Fibroblast of lung (primary cell): ENCODE measurements at regions not wholly inside any gene's neighbourhood (a gene's known extent, or its start where the extent isn't known, plus 50 kb on each side); places are given as distances from the start of the nearest gene placed in this dataset.

ENCODE experiments used
- DNase-seq, 2 donors: peaks; one replicate each; pipeline versions ENCODE4 v3.0.0 to v3.0.0-alpha.2; 2010; ENCODE audit warnings: low read depth in 2 of 2
- H2AFZ ChIP-seq: 2 replicates; pipeline ENCODE4 v1.5.1; 2012; ENCODE audit warnings: low read length, control low read depth, inconsistent platforms
- H3K27ac ChIP-seq: 2 replicates; pipeline ENCODE4 v1.5.1; 2011; ENCODE audit warnings: low read length, control low read depth; ENCODE audit not compliant: insufficient read depth
- H3K27me3 ChIP-seq: 2 replicates; pipeline ENCODE4 v1.5.1; 2011; ENCODE audit warnings: mild to moderate bottlenecking, low read length; ENCODE audit not compliant: control insufficient read depth, insufficient read depth
- H3K36me3 ChIP-seq: 2 replicates; pipeline ENCODE4 v1.5.1; 2011; ENCODE audit warnings: low read length; ENCODE audit not compliant: control insufficient read depth, insufficient read depth
- H3K4me1 ChIP-seq: 2 replicates; pipeline ENCODE4 v1.5.1; 2011; ENCODE audit warnings: low read length; ENCODE audit not compliant: control insufficient read depth, insufficient read depth; ENCODE audit errors: extremely low read depth
- H3K4me2 ChIP-seq: 2 replicates; pipeline ENCODE4 v1.5.1; 2011; ENCODE audit warnings: low read length, control low read depth; ENCODE audit not compliant: insufficient read depth; ENCODE audit errors: extremely low read depth
- H3K4me3 ChIP-seq, 4 experiments: fragments of 200-600 bp in 1 of 4; sonication (generic) in 1 of 4; replicated peaks in 1 of 4; 2 replicates each; pipeline ENCODE4 v1.5.1; 2011 to 2016; ENCODE audit warnings: low read length in 4 of 4, low read depth in 3 of 4, mild to moderate bottlenecking in 3 of 4, control low read depth in 2 of 4, inconsistent platforms in 1 of 4, mixed read lengths in 1 of 4; ENCODE audit not compliant: insufficient read depth in 1 of 4; ENCODE audit errors: control extremely low read depth in 1 of 4
- H3K79me2 ChIP-seq: 2 replicates; pipeline ENCODE4 v1.5.1; 2012; ENCODE audit warnings: mild to moderate bottlenecking, low read length, inconsistent platforms; ENCODE audit not compliant: control insufficient read depth, insufficient read depth
- H3K9ac ChIP-seq: 2 replicates; pipeline ENCODE4 v1.5.1; 2011; ENCODE audit warnings: mild to moderate bottlenecking, low read length, control low read depth; ENCODE audit not compliant: insufficient read depth
- H3K9me3 ChIP-seq: 2 replicates; pipeline ENCODE4 v1.5.1; 2012; ENCODE audit warnings: low read depth, low read length; ENCODE audit not compliant: control insufficient read depth, insufficient read depth
- H4K20me1 ChIP-seq: 2 replicates; pipeline ENCODE4 v1.5.1; 2011; ENCODE audit warnings: low read length; ENCODE audit not compliant: control insufficient read depth, insufficient read depth; ENCODE audit errors: extremely low read depth
- EZH2 ChIP-seq: IDR thresholded peaks from 2 replicates; pipeline ENCODE4 v1.5.1; 2012; ENCODE audit warnings: low read length, control low read depth, mild to moderate bottlenecking; ENCODE audit errors: missing control alignments
- TF ChIP-seq, protein P1 (sequence below), 2 donors: IDR thresholded peaks in 1 of 2; conservative IDR thresholded peaks in 1 of 2; 1 replicate in 1 of 2; 2 replicates in 1 of 2; pipeline ENCODE4 v1.5.1; 2011 to 2012; ENCODE audit warnings: low read length in 2 of 2, control low read depth in 1 of 2, inconsistent platforms in 1 of 2, low read depth in 1 of 2, mild to moderate bottlenecking in 1 of 2

DNA sequence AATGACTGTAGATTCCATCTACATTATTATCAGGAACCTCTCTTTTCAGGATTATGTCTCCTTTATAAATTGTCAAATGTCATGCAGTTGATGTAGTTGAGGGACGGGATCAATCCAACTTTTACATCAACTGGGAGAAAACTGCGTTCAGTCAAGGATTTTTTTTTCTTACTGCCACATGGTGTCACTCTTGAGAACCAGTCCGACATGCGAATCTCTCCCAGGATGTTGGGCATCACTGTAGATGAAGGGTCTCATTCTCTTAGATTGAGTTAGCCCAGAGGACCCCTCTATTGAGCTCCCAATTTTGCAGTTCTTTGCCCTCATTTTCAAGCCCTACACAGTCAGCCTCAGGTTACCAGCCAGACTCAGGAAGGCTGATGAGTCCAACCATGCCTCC lies 120.3 kb upstream of the PTPRZ1 start:
- no peak overlapping the region for H3K9ac ChIP-seq
- no peak overlapping the region for H3K4me2 ChIP-seq
- H3K36me3 ChIP-seq = no peaks in the 10 kb centered on the region
- no peaks in the 10 kb centered on the region for H3K27me3 ChIP-seq
- no peak overlapping the region for H3K4me3 ChIP-seq
- H3K4me1 ChIP-seq = no peaks in the 10 kb centered on the region
- TF ChIP-seq, protein P1, sequence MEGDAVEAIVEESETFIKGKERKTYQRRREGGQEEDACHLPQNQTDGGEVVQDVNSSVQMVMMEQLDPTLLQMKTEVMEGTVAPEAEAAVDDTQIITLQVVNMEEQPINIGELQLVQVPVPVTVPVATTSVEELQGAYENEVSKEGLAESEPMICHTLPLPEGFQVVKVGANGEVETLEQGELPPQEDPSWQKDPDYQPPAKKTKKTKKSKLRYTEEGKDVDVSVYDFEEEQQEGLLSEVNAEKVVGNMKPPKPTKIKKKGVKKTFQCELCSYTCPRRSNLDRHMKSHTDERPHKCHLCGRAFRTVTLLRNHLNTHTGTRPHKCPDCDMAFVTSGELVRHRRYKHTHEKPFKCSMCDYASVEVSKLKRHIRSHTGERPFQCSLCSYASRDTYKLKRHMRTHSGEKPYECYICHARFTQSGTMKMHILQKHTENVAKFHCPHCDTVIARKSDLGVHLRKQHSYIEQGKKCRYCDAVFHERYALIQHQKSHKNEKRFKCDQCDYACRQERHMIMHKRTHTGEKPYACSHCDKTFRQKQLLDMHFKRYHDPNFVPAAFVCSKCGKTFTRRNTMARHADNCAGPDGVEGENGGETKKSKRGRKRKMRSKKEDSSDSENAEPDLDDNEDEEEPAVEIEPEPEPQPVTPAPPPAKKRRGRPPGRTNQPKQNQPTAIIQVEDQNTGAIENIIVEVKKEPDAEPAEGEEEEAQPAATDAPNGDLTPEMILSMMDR (conservative IDR thresholded peaks at IDR 0.05 in 1 of 2, IDR thresholded peaks at IDR 0.05 in 1 of 2; ENCODE audit: low read depth in 1 of 2, low read length in 2 of 2) = peak; percentile 21 to 38
- TF ChIP-seq EZH2 = no peak
- H2AFZ ChIP-seq = no peak overlapping the region
- no peaks in the 10 kb centered on the region for H4K20me1 ChIP-seq
- H3K27ac ChIP-seq = no peak overlapping the region
- H3K79me2 ChIP-seq = no peaks in the 10 kb centered on the region
- DNase-seq = peak; percentile 13 to 25
- H3K9me3 ChIP-seq = no peaks in the 10 kb centered on the region

DNA sequence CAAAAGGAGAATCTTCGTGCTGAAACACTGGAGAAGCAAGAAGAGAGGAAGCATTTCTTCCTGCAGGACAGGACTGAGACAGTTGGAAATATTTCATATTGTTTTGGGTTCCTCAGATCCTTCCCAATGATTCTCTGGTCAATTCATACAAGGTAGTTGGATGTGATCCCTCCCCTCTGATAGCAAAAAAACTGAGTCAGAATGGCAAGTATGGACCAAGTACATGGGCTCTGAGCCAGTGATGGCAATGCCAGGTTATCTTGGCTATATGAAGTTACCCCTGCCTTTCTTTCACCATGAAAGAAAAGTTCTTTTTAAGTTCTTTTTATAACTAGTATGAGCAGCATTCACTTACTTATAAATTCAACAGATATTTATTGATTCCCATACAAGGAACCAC lies 124.4 kb upstream of the PTPRZ1 start:
- TF ChIP-seq EZH2 = no peak
- TF ChIP-seq, protein P1 (conservative IDR thresholded peaks at IDR 0.05 in 1 of 2, IDR thresholded peaks at IDR 0.05 in 1 of 2; ENCODE audit: low read depth in 1 of 2, low read length in 2 of 2) = no peak
- no peak overlapping the region for H3K27ac ChIP-seq
- no peaks in the 10 kb centered on the region for H3K79me2 ChIP-seq
- H3K36me3 ChIP-seq = no peaks in the 10 kb centered on the region
- no peaks in the 10 kb centered on the region for H3K9me3 ChIP-seq
- no peak overlapping the region for H3K4me2 ChIP-seq
- no peaks in the 10 kb centered on the region for H4K20me1 ChIP-seq
- no peaks in the 10 kb centered on the region for H3K27me3 ChIP-seq
- no peak overlapping the region for H2AFZ ChIP-seq
- no peak overlapping the region for H3K4me3 ChIP-seq
- no peaks in the 10 kb centered on the region for H3K4me1 ChIP-seq
- H3K9ac ChIP-seq = no peak overlapping the region
- DNase-seq = no peak

DNA sequence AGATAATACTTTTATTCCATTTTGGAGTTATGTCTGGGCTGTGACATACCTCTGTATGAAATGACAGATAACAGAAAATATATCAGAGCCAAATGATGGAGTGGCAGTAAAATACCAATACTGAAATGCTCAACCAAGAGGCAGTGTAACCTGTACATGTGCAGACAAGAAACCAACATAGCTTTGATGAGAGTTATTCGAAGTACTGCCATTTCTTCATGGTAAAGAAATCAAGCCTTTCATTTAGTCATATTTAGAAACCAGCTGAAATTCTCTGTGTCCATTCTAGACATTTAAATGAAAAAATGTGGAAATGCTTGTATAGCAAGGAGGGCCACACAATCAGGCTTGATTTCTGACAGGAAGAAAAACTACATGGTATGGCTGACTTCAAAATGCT lies 127.1 kb upstream of the PTPRZ1 start:
- Histone ChIP-seq H3K27me3 (no peaks in the 10 kb centered on the region), H3K36me3 (no peaks in the 10 kb centered on the region), H3K9ac (no peak overlapping the region), H3K4me3 (no peak overlapping the region), H3K27ac (no peak overlapping the region), H3K9me3 (no peaks in the 10 kb centered on the region), H3K79me2 (no peaks in the 10 kb centered on the region), H2AFZ (no peak overlapping the region), H4K20me1 (no peaks in the 10 kb centered on the region), H3K4me2 (no peak overlapping the region), H3K4me1 (no peaks in the 10 kb centered on the region)
- DNase-seq = no peak
- TF ChIP-seq EZH2 = no peak
- TF ChIP-seq, protein P1 (conservative IDR thresholded peaks at IDR 0.05 in 1 of 2, IDR thresholded peaks at IDR 0.05 in 1 of 2; ENCODE audit: low read depth in 1 of 2, low read length in 2 of 2) = no peak
